Mesothelial cell of epicardium (in vitro differentiated cells): ENCODE measurements at regions not wholly inside any gene's neighbourhood (a gene's known extent, or its start where the extent isn't known, plus 50 kb on each side); places are given as distances from the start of the nearest gene placed in this dataset.

ENCODE experiments used
- DNase-seq, 2 experiments: peaks; one replicate each; pipeline ENCODE4 v3.0.0; 2021; ENCODE audit warnings: low spot score in 2 of 2; ENCODE audit not compliant: unreplicated experiment in 2 of 2
- H3K27ac Mint-ChIP-seq: 2 replicates; pipeline ENCODE4 v1.8.0; 2021; ENCODE audit warnings: mixed read lengths
- H3K27me3 Mint-ChIP-seq: 2 replicates; pipeline ENCODE4 v1.8.0; 2021; ENCODE audit warnings: low read depth, mixed read lengths
- H3K36me3 Mint-ChIP-seq: 2 replicates; pipeline ENCODE4 v1.8.0; 2021; ENCODE audit warnings: mixed read lengths
- H3K4me1 Mint-ChIP-seq: 2 replicates; pipeline ENCODE4 v1.8.0; 2021; ENCODE audit warnings: mixed read lengths
- H3K4me3 Mint-ChIP-seq: 2 replicates; pipeline ENCODE4 v1.8.0; 2021; ENCODE audit warnings: mild to moderate bottlenecking, moderate library complexity, mixed read lengths
- H3K9me3 Mint-ChIP-seq: 2 replicates; pipeline ENCODE4 v1.8.0; 2021; ENCODE audit warnings: mixed read lengths
- TF ChIP-seq, protein P1 (sequence below): fragments of 200-600 bp; sonication (generic); IDR thresholded peaks from one replicate; pipeline ENCODE4 v1.5.0; 2021; ENCODE audit warnings: antibody characterized with exemption; ENCODE audit not compliant: unreplicated experiment

DNA sequence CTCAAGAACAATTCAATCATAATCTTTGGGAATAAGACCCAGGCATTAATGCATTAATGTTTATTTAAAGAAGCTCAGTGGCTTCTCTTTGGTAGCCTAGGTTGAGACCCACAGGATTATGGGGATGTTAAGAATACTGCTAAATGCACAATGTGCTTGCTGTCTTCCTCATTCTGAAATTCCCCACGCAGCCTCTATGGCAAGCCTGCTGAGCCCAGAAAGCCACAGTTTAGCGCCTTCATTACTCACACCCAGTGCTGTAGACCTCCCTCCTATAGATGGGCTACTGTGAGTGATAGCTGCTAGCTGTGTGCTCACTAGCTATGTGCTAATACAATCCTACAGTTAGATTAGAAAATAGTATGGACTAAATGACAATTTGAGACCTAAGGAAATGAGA lies 90.6 kb downstream of the TNFSF13B start:
- H3K4me3 Mint-ChIP-seq: no peak overlapping the region
- H3K36me3 Mint-ChIP-seq: no peaks in the 10 kb centered on the region
- no peak overlapping the region for H3K27ac Mint-ChIP-seq
- peaks cover 36% of the 10 kb centered on the region for H3K27me3 Mint-ChIP-seq
- no peaks in the 10 kb centered on the region for H3K9me3 Mint-ChIP-seq
- no peaks in the 10 kb centered on the region for H3K4me1 Mint-ChIP-seq
- DNase-seq: no peak
- TF ChIP-seq, protein P1, sequence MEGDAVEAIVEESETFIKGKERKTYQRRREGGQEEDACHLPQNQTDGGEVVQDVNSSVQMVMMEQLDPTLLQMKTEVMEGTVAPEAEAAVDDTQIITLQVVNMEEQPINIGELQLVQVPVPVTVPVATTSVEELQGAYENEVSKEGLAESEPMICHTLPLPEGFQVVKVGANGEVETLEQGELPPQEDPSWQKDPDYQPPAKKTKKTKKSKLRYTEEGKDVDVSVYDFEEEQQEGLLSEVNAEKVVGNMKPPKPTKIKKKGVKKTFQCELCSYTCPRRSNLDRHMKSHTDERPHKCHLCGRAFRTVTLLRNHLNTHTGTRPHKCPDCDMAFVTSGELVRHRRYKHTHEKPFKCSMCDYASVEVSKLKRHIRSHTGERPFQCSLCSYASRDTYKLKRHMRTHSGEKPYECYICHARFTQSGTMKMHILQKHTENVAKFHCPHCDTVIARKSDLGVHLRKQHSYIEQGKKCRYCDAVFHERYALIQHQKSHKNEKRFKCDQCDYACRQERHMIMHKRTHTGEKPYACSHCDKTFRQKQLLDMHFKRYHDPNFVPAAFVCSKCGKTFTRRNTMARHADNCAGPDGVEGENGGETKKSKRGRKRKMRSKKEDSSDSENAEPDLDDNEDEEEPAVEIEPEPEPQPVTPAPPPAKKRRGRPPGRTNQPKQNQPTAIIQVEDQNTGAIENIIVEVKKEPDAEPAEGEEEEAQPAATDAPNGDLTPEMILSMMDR: no peak

GRCh38 chr13:108361769-108362168 lies 92.3 kb downstream of the TNFSF13B start:
- peaks cover 36% of the 10 kb centered on the region for H3K27me3 Mint-ChIP-seq
- H3K4me3 Mint-ChIP-seq: no peak overlapping the region
- no peaks in the 10 kb centered on the region for H3K9me3 Mint-ChIP-seq
- TF ChIP-seq, protein P1: no peak
- no peaks in the 10 kb centered on the region for H3K4me1 Mint-ChIP-seq
- H3K36me3 Mint-ChIP-seq: no peaks in the 10 kb centered on the region
- no peak overlapping the region for H3K27ac Mint-ChIP-seq
- DNase-seq: no peak

DNA sequence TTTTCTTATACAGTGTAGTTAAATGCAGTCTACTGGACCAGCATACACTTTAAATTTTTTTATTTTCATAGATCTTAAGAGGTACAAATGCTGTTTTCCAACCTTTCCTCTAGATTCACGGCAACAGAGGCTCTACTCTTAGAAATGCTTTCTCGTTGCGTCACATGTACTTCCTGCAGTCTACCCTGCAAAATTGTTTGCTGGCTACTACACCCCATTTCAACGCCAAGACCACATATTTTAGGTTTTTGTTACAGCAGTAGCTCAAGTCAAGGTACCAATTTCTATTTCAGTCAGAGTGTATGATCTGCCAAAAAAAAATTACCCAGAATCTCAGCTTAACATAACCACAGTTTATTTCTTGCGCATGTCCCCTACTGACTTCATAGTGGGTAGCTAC lies 94.1 kb downstream of the TNFSF13B start:
- DNase-seq: no peak
- H3K36me3 Mint-ChIP-seq: no peaks in the 10 kb centered on the region
- no peak overlapping the region for H3K4me3 Mint-ChIP-seq
- peaks cover 35% of the 10 kb centered on the region for H3K27me3 Mint-ChIP-seq
- no peaks in the 10 kb centered on the region for H3K4me1 Mint-ChIP-seq
- H3K27ac Mint-ChIP-seq: no peak overlapping the region
- TF ChIP-seq, protein P1: no peak
- peaks cover 2% of the 10 kb centered on the region for H3K9me3 Mint-ChIP-seq

GRCh38 chr13:108365255-108365654 lies 95.7 kb downstream of the TNFSF13B start:
- TF ChIP-seq, protein P1: no peak
- Mint-ChIP-seq H3K4me1 (no peaks in the 10 kb centered on the region), H3K27me3 (peaks cover 35% of the 10 kb centered on the region), H3K27ac (no peak overlapping the region), H3K9me3 (peaks cover 4% of the 10 kb centered on the region), H3K4me3 (no peak overlapping the region), H3K36me3 (no peaks in the 10 kb centered on the region)
- no peak for DNase-seq

GRCh38 chr13:108368250-108368905 lies 98.9 kb downstream of the TNFSF13B start:
- TF ChIP-seq, protein P1: no peak
- Mint-ChIP-seq H3K9me3 (peaks cover 16% of the 10 kb centered on the region), H3K4me3 (no peak overlapping the region), H3K36me3 (no peaks in the 10 kb centered on the region), H3K4me1 (no peaks in the 10 kb centered on the region), H3K27me3 (peaks cover 15% of the 10 kb centered on the region), H3K27ac (no peak overlapping the region)
- no peak for DNase-seq

GRCh38 chr13:108369412-108369811 lies 99.9 kb downstream of the TNFSF13B start:
- no peak overlapping the region for H3K27ac Mint-ChIP-seq
- H3K36me3 Mint-ChIP-seq: no peaks in the 10 kb centered on the region
- TF ChIP-seq, protein P1: no peak
- no peak for DNase-seq
- H3K9me3 Mint-ChIP-seq: peaks cover 16% of the 10 kb centered on the region
- no peaks in the 10 kb centered on the region for H3K4me1 Mint-ChIP-seq
- H3K4me3 Mint-ChIP-seq: no peak overlapping the region
- peaks cover 6% of the 10 kb centered on the region for H3K27me3 Mint-ChIP-seq
